BLaER1 treated with 17β-estradiol and CSF1 and Interleukin-3, amounts not matched to agents 10 nM and 100 nM (cell line): ENCODE measurements at regions not wholly inside any gene's neighbourhood (a gene's known extent, or its start where the extent isn't known, plus 50 kb on each side); places are given as distances from the start of the nearest gene placed in this dataset.

Source experiments
- H3K27ac ChIP-seq, 11 experiments: shearing (Covaris generic); formaldehyde crosslinking; 2 replicates each; pipeline ENCODE4 v1.8.1; 2022
- H3K27me3 ChIP-seq, 11 experiments: shearing (Covaris generic); formaldehyde crosslinking; 2 replicates each; pipeline ENCODE4 v1.8.1; 2022
- H3K36me3 ChIP-seq, 11 experiments: shearing (Covaris generic); formaldehyde crosslinking; 2 replicates each; pipeline ENCODE4 v1.8.1; 2022
- H3K4me1 ChIP-seq, 10 experiments: shearing (Covaris generic); formaldehyde crosslinking; 2 replicates each; pipeline ENCODE4 v1.8.1; 2022
- H3K4me2 ChIP-seq, 11 experiments: shearing (Covaris generic); formaldehyde crosslinking; 2 replicates each; pipeline ENCODE4 v1.8.1; 2022
- H3K4me3 ChIP-seq, 10 experiments: shearing (Covaris generic); formaldehyde crosslinking; 2 replicates each; pipeline ENCODE4 v1.8.1; 2022
- H3K9ac ChIP-seq, 11 experiments: shearing (Covaris generic); formaldehyde crosslinking; 2 replicates each; pipeline ENCODE4 v1.8.1; 2022
- H3K9me3 ChIP-seq, 11 experiments: shearing (Covaris generic); formaldehyde crosslinking; replicated peaks in 1 of 11; 2 replicates each; pipeline ENCODE4 v1.8.1; 2022
- H4K20me1 ChIP-seq, 11 experiments: shearing (Covaris generic); formaldehyde crosslinking; 2 replicates each; pipeline ENCODE4 v1.8.1; 2022
- Cebpa-rat ChIP-seq, 11 experiments: shearing (Covaris generic); IDR thresholded peaks; 2 replicates each; pipeline ENCODE4 v1.8.1; 2022

DNA sequence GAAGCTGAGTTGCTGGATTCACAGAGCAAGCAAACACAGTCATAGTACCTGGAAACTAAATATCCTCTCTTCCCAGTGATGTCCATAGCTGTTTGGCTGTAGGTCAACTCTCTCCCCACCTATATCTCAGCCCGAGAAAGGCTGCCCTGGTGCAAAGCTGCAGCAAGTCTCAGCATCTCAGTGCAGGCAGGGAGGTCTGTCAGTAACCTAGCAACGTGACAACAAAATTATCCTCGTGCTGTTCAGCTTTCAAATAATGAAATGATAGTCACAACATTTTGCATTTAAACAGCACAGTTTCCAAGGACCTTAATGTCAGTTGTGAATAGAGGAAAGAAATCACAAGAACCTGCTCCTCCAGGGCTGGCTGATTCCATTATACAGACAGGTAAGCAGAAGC, 83.6 kb downstream of the CHST2 start:
- Histone ChIP-seq H3K36me3 (no peaks in the 10 kb centered on the region), H4K20me1 (no peaks in the 10 kb centered on the region), H3K4me2 (no peak overlapping the region), H3K27ac (no peak overlapping the region), H3K9ac (no peak overlapping the region), H3K27me3 (no peaks in the 10 kb centered on the region), H3K9me3 (peaks cover 7 to 26% (median 18%) of the 10 kb centered on the region in 11 experiments), H3K4me3 (no peak overlapping the region), H3K4me1 (peaks cover 16 to 34% (median 29%) of the 10 kb centered on the region in 10 experiments)
- TF ChIP-seq Cebpa-rat (IDR thresholded peaks at IDR 0.05), result no peak

- Histone ChIP-seq H3K9ac (no peak overlapping the region), H3K36me3 (no peaks in the 10 kb centered on the region), H3K27me3 (no peaks in the 10 kb centered on the region), H3K4me2 (no peak overlapping the region), H4K20me1 (no peaks in the 10 kb centered on the region), H3K4me3 (no peak overlapping the region), H3K4me1 (peaks cover 17 to 40% (median 31%) of the 10 kb centered on the region in 10 experiments), H3K9me3 (peaks cover 7 to 26% (median 18%) of the 10 kb centered on the region in 11 experiments), H3K27ac (no peak overlapping the region)
- no peak for TF ChIP-seq Cebpa-rat (IDR thresholded peaks at IDR 0.05)
Observed at GRCh38 chr3:143203848-143204247, 84.3 kb downstream of the CHST2 start.

DNA sequence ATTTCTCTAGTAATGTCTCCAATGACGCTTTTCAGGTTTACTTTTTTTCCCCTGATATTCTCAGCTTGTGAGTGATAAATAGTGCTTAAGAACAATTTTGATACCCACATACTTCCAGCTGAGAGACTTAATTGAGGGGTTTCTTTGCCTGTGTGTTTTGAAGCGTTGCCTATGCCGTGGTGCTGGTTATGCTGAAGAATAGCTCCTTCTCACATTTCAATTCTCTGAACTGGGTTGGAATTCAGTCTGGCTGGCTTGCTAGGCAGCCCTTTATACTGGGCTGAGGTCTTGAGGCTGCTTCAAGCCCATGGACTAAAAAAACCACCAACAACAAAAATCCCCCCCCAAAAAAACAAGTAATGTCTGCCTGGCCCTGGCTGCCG, 87.4 kb downstream of the CHST2 start:
- peak overlapping the region; percentile 43 to 81 (median 67) for H3K4me2 ChIP-seq
- peak overlapping the region in 9 of 11 experiments; percentile 4 to 72 (median 54); a peak in 15 of 22 replicates for H3K9ac ChIP-seq
- no peak overlapping the region; a peak in 1 of 20 replicates for H3K4me3 ChIP-seq
- peak overlapping the region in 10 of 11 experiments; percentile 14 to 85 (median 72); a peak in 19 of 22 replicates for H3K27ac ChIP-seq
- TF ChIP-seq Cebpa-rat (IDR thresholded peaks at IDR 0.05), result no peak
- H3K36me3 ChIP-seq, result no peaks in the 10 kb centered on the region
- H3K9me3 ChIP-seq, result peaks cover 7 to 26% (median 18%) of the 10 kb centered on the region in 11 experiments
- peaks cover 31 to 48% (median 42%) of the 10 kb centered on the region in 10 experiments for H3K4me1 ChIP-seq
- H4K20me1 ChIP-seq, result no peaks in the 10 kb centered on the region
- H3K27me3 ChIP-seq, result no peaks in the 10 kb centered on the region

- Histone ChIP-seq H3K4me2 (peak overlapping the region; percentile 43 to 81 (median 67)), H3K36me3 (no peaks in the 10 kb centered on the region), H3K4me1 (peaks cover 31 to 43% (median 39%) of the 10 kb centered on the region in 10 experiments), H3K4me3 (no peak overlapping the region), H4K20me1 (no peaks in the 10 kb centered on the region), H3K9me3 (peaks cover 10 to 26% (median 18%) of the 10 kb centered on the region in 11 experiments), H3K9ac (peak overlapping the region in 8 of 11 experiments; percentile 4 to 72 (median 54); a peak in 14 of 22 replicates), H3K27ac (peak overlapping the region in 10 of 11 experiments; percentile 14 to 85 (median 72); a peak in 19 of 22 replicates), H3K27me3 (no peaks in the 10 kb centered on the region)
- peak in 4 of 11 experiments; percentile 33 to 80 (median 35); a peak in 4 of 22 replicates for TF ChIP-seq Cebpa-rat (IDR thresholded peaks at IDR 0.05)
Observed at GRCh38 chr3:143207338-143207961, 87.9 kb downstream of the CHST2 start.

GRCh38 chr3:143208976-143209714, 89.6 kb downstream of the CHST2 start:
- Histone ChIP-seq H3K9me3 (peaks cover 13 to 28% (median 20%) of the 10 kb centered on the region in 11 experiments), H3K27me3 (no peaks in the 10 kb centered on the region), H3K9ac (no peak overlapping the region), H3K4me1 (peaks cover 31 to 42% (median 39%) of the 10 kb centered on the region in 10 experiments), H4K20me1 (no peaks in the 10 kb centered on the region), H3K4me3 (no peak overlapping the region), H3K36me3 (no peaks in the 10 kb centered on the region), H3K27ac (peak overlapping the region in 2 of 11 experiments; percentile 30 to 85; a peak in 2 of 22 replicates), H3K4me2 (peak overlapping the region; percentile 5 to 67 (median 21); a peak in 15 of 22 replicates)
- no peak for TF ChIP-seq Cebpa-rat (IDR thresholded peaks at IDR 0.05)

GRCh38 chr3:143209715-143210059, 90.1 kb downstream of the CHST2 start:
- TF ChIP-seq Cebpa-rat (IDR thresholded peaks at IDR 0.05), result no peak
- peaks cover 9 to 26% (median 17%) of the 10 kb centered on the region in 11 experiments for H3K9me3 ChIP-seq
- H3K9ac ChIP-seq, result no peak overlapping the region
- no peaks in the 10 kb centered on the region for H3K27me3 ChIP-seq
- H3K4me1 ChIP-seq, result peaks cover 31 to 42% (median 39%) of the 10 kb centered on the region in 10 experiments
- H3K27ac ChIP-seq, result peak overlapping the region in 3 of 11 experiments; percentile 27 to 32 (median 30); a peak in 4 of 22 replicates
- peak overlapping the region; percentile 5 to 67 (median 21); a peak in 16 of 22 replicates for H3K4me2 ChIP-seq
- H3K4me3 ChIP-seq, result no peak overlapping the region
- no peaks in the 10 kb centered on the region for H3K36me3 ChIP-seq
- no peaks in the 10 kb centered on the region for H4K20me1 ChIP-seq

DNA sequence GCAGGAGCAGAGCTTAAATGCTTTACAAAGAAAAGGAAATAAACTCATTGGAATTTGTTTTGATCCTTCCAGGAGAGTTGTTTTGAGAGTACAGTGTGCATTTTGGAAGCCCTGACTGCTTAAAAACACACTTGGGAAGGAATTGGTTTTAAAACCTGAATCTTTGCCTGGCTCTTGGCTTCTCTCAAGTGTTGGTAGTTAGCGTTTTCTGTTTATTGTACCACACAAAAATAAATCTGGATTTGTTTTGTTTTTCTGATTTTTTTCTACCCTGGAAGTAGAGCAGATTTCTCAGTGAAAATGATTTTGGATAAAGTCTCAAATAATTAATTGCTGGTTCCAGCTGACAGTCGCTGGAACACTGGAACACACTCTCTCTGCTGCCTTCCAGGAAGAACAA, 90.6 kb downstream of the CHST2 start:
- H3K4me2 ChIP-seq, result peak overlapping the region in 10 of 11 experiments; percentile 5 to 67 (median 24); a peak in 11 of 22 replicates
- H3K27me3 ChIP-seq, result no peaks in the 10 kb centered on the region
- no peaks in the 10 kb centered on the region for H4K20me1 ChIP-seq
- no peak overlapping the region for H3K4me3 ChIP-seq
- peaks cover 31 to 42% (median 39%) of the 10 kb centered on the region in 10 experiments for H3K4me1 ChIP-seq
- H3K9me3 ChIP-seq, result peaks cover 6 to 25% (median 13%) of the 10 kb centered on the region in 11 experiments
- no peak for TF ChIP-seq Cebpa-rat (IDR thresholded peaks at IDR 0.05)
- no peak overlapping the region for H3K9ac ChIP-seq
- no peaks in the 10 kb centered on the region for H3K36me3 ChIP-seq
- H3K27ac ChIP-seq, result peak overlapping the region in 3 of 11 experiments; percentile 27 to 32 (median 30); a peak in 4 of 22 replicates

- no peak overlapping the region for H3K4me3 ChIP-seq
- H3K27me3 ChIP-seq, result no peaks in the 10 kb centered on the region
- H3K4me1 ChIP-seq, result peaks cover 33 to 48% (median 43%) of the 10 kb centered on the region in 10 experiments
- no peaks in the 10 kb centered on the region for H3K36me3 ChIP-seq
- no peak overlapping the region for H3K4me2 ChIP-seq
- H3K9ac ChIP-seq, result no peak overlapping the region
- H3K9me3 ChIP-seq, result peaks cover 0 to 19% (median 7%) of the 10 kb centered on the region in 11 experiments; a peak in 6 of 22 replicates
- no peak for TF ChIP-seq Cebpa-rat (IDR thresholded peaks at IDR 0.05)
- H3K27ac ChIP-seq, result 0 out of 22 replicates have a peak overlapping the region, but pooled peaks of 1 of the 11 experiments have one; percentile 36
- H4K20me1 ChIP-seq, result no peaks in the 10 kb centered on the region
Observed at GRCh38 chr3:143215059-143215458, 95.5 kb downstream of the CHST2 start.
